ENCODE measurements at regions not wholly inside any gene's neighbourhood (a gene's known extent, or its start where the extent isn't known, plus 50 kb on each side); places are given as distances from the start of the nearest gene placed in this dataset.
"Not testable (repeated sequence)": the region's sequence is repeated elsewhere in the genome, so short reads cannot be mapped to it uniquely, and the experiment has no call there.

- Histone ChIP-seq H3K9me3 (replicated peaks; ENCODE audit: low read length) (no peaks in the 10 kb centered on the region), H3K36me3 (ENCODE audit: insufficient read depth, low read length) (no peaks in the 10 kb centered on the region), H3K27me3 (ENCODE audit: control insufficient read depth, insufficient read depth, low read length) (no peaks in the 10 kb centered on the region), H3K9ac (ENCODE audit: low read depth, low read length) (no peak overlapping the region), H3K4me1 (ENCODE audit: control insufficient read depth, insufficient read depth, low read length) (no peaks in the 10 kb centered on the region), H3K4me2 (ENCODE audit: low read length) (no peak overlapping the region), H3K4me3 (ENCODE audit: low read length) (no peak overlapping the region)
These were observed 597.0 kb downstream of the ETNK1 start for GRCh38 chr12:23221926-23222325.

GRCh38 chr12:23222801-23223200 is 597.8 kb downstream of the ETNK1 start:
- H3K9ac ChIP-seq (ENCODE audit: low read depth, low read length): no peak overlapping the region
- no peaks in the 10 kb centered on the region for H3K9me3 ChIP-seq (replicated peaks; ENCODE audit: low read length)
- no peak overlapping the region for H3K4me3 ChIP-seq (ENCODE audit: low read length)
- no peaks in the 10 kb centered on the region for H3K4me1 ChIP-seq (ENCODE audit: control insufficient read depth, insufficient read depth, low read length)
- no peaks in the 10 kb centered on the region for H3K36me3 ChIP-seq (ENCODE audit: insufficient read depth, low read length)
- H3K27me3 ChIP-seq (ENCODE audit: control insufficient read depth, insufficient read depth, low read length): no peaks in the 10 kb centered on the region
- no peak overlapping the region for H3K4me2 ChIP-seq (ENCODE audit: low read length)

GRCh38 chr12:23228101-23228500 is 603.1 kb downstream of the ETNK1 start:
- H3K36me3 ChIP-seq (ENCODE audit: insufficient read depth, low read length): no peaks in the 10 kb centered on the region
- H3K9ac ChIP-seq (ENCODE audit: low read depth, low read length): no peak overlapping the region
- no peak overlapping the region for H3K4me3 ChIP-seq (ENCODE audit: low read length)
- H3K9me3 ChIP-seq (replicated peaks; ENCODE audit: low read length): no peaks in the 10 kb centered on the region
- no peaks in the 10 kb centered on the region for H3K27me3 ChIP-seq (ENCODE audit: control insufficient read depth, insufficient read depth, low read length)
- H3K4me2 ChIP-seq (ENCODE audit: low read length): no peak overlapping the region
- H3K4me1 ChIP-seq (ENCODE audit: control insufficient read depth, insufficient read depth, low read length): no peaks in the 10 kb centered on the region

- H3K9me3 ChIP-seq (replicated peaks; ENCODE audit: low read length): no peaks in the 10 kb centered on the region
- H3K9ac ChIP-seq (ENCODE audit: low read depth, low read length): no peak overlapping the region
- no peaks in the 10 kb centered on the region for H3K36me3 ChIP-seq (ENCODE audit: insufficient read depth, low read length)
These were observed 605.9 kb downstream of the ETNK1 start for GRCh38 chr12:23230899-23231298.

GRCh38 chr12:23236066-23236780 is 611.3 kb downstream of the ETNK1 start:
- Histone ChIP-seq H3K27me3 (ENCODE audit: control insufficient read depth, insufficient read depth, low read length) (no peaks in the 10 kb centered on the region), H3K9me3 (replicated peaks; ENCODE audit: low read length) (no peaks in the 10 kb centered on the region), H3K4me2 (ENCODE audit: low read length) (no peak overlapping the region), H3K9ac (ENCODE audit: low read depth, low read length) (no peak overlapping the region), H3K36me3 (ENCODE audit: insufficient read depth, low read length) (no peaks in the 10 kb centered on the region), H3K4me3 (ENCODE audit: low read length) (no peak overlapping the region), H3K4me1 (ENCODE audit: control insufficient read depth, insufficient read depth, low read length) (no peaks in the 10 kb centered on the region)

More at GRCh38 chr12:23230899-23231298, 605.9 kb downstream of the ETNK1 start:
- H3K4me3 ChIP-seq (ENCODE audit: low read length): no peak overlapping the region
- H3K4me2 ChIP-seq (ENCODE audit: low read length): no peak overlapping the region
- no peaks in the 10 kb centered on the region for H3K27me3 ChIP-seq (ENCODE audit: control insufficient read depth, insufficient read depth, low read length)
- no peaks in the 10 kb centered on the region for H3K4me1 ChIP-seq (ENCODE audit: control insufficient read depth, insufficient read depth, low read length)

- no peaks in the 10 kb centered on the region for H3K36me3 ChIP-seq (ENCODE audit: insufficient read depth, low read length)
- no peaks in the 10 kb centered on the region for H3K27me3 ChIP-seq (ENCODE audit: control insufficient read depth, insufficient read depth, low read length)
These were observed 611.8 kb downstream of the ETNK1 start for GRCh38 chr12:23236811-23237210.

GRCh38 chr12:23238190-23238589 is 613.2 kb downstream of the ETNK1 start:
- H3K9ac ChIP-seq (ENCODE audit: low read depth, low read length): no peak overlapping the region
- no peaks in the 10 kb centered on the region for H3K36me3 ChIP-seq (ENCODE audit: insufficient read depth, low read length)
- H3K9me3 ChIP-seq (replicated peaks; ENCODE audit: low read length): no peaks in the 10 kb centered on the region
- H3K4me1 ChIP-seq (ENCODE audit: control insufficient read depth, insufficient read depth, low read length): no peaks in the 10 kb centered on the region
- H3K27me3 ChIP-seq (ENCODE audit: control insufficient read depth, insufficient read depth, low read length): no peaks in the 10 kb centered on the region
- no peak overlapping the region for H3K4me3 ChIP-seq (ENCODE audit: low read length)
- no peak overlapping the region for H3K4me2 ChIP-seq (ENCODE audit: low read length)

More at GRCh38 chr12:23236811-23237210, 611.8 kb downstream of the ETNK1 start:
- Histone ChIP-seq H3K4me2 (ENCODE audit: low read length) (no peak overlapping the region), H3K9ac (ENCODE audit: low read depth, low read length) (no peak overlapping the region), H3K9me3 (replicated peaks; ENCODE audit: low read length) (no peaks in the 10 kb centered on the region), H3K4me1 (ENCODE audit: control insufficient read depth, insufficient read depth, low read length) (no peaks in the 10 kb centered on the region), H3K4me3 (ENCODE audit: low read length) (no peak overlapping the region)

- Histone ChIP-seq H3K4me2 (ENCODE audit: low read length) (no peak overlapping the region), H3K36me3 (ENCODE audit: insufficient read depth, low read length) (no peaks in the 10 kb centered on the region), H3K4me1 (ENCODE audit: control insufficient read depth, insufficient read depth, low read length) (no peaks in the 10 kb centered on the region), H3K9ac (ENCODE audit: low read depth, low read length) (no peak overlapping the region), H3K4me3 (ENCODE audit: low read length) (no peak overlapping the region), H3K27me3 (ENCODE audit: control insufficient read depth, insufficient read depth, low read length) (no peaks in the 10 kb centered on the region), H3K9me3 (replicated peaks; ENCODE audit: low read length) (no peaks in the 10 kb centered on the region)
These were observed 614.0 kb downstream of the ETNK1 start for GRCh38 chr12:23238957-23239356.

GRCh38 chr12:23245186-23245585 is 620.2 kb downstream of the ETNK1 start:
- no peaks in the 10 kb centered on the region for H3K4me1 ChIP-seq (ENCODE audit: control insufficient read depth, insufficient read depth, low read length)
- H3K9ac ChIP-seq (ENCODE audit: low read depth, low read length): no peak overlapping the region

GRCh38 chr12:23253191-23253590 is 628.2 kb downstream of the ETNK1 start:
- Histone ChIP-seq H3K4me3 (ENCODE audit: low read length) (no peak overlapping the region), H3K9me3 (replicated peaks; ENCODE audit: low read length) (no peaks in the 10 kb centered on the region), H3K36me3 (ENCODE audit: insufficient read depth, low read length) (no peaks in the 10 kb centered on the region), H3K9ac (ENCODE audit: low read depth, low read length) (no peak overlapping the region), H3K27me3 (ENCODE audit: control insufficient read depth, insufficient read depth, low read length) (no peaks in the 10 kb centered on the region), H3K4me2 (ENCODE audit: low read length) (no peak overlapping the region), H3K4me1 (ENCODE audit: control insufficient read depth, insufficient read depth, low read length) (no peaks in the 10 kb centered on the region)

More at GRCh38 chr12:23245186-23245585, 620.2 kb downstream of the ETNK1 start:
- no peaks in the 10 kb centered on the region for H3K9me3 ChIP-seq (replicated peaks; ENCODE audit: low read length)
- H3K27me3 ChIP-seq (ENCODE audit: control insufficient read depth, insufficient read depth, low read length): no peaks in the 10 kb centered on the region
- H3K36me3 ChIP-seq (ENCODE audit: insufficient read depth, low read length): no peaks in the 10 kb centered on the region
- no peak overlapping the region for H3K4me2 ChIP-seq (ENCODE audit: low read length)
- H3K4me3 ChIP-seq (ENCODE audit: low read length): no peak overlapping the region

- not testable (repeated sequence) for H3K4me2 ChIP-seq (ENCODE audit: low read length); H3K9me3 ChIP-seq (replicated peaks; ENCODE audit: low read length); H3K4me3 ChIP-seq (ENCODE audit: low read length); H3K36me3 ChIP-seq (ENCODE audit: insufficient read depth, low read length); H3K4me1 ChIP-seq (ENCODE audit: control insufficient read depth, insufficient read depth, low read length); H3K9ac ChIP-seq (ENCODE audit: low read depth, low read length); H3K27me3 ChIP-seq (ENCODE audit: control insufficient read depth, insufficient read depth, low read length)
These were observed 628.9 kb downstream of the ETNK1 start for GRCh38 chr12:23253910-23254309.

- Histone ChIP-seq H3K9ac (ENCODE audit: low read depth, low read length) (no peak overlapping the region), H3K4me1 (ENCODE audit: control insufficient read depth, insufficient read depth, low read length) (no peaks in the 10 kb centered on the region), H3K4me2 (ENCODE audit: low read length) (no peak overlapping the region), H3K36me3 (ENCODE audit: insufficient read depth, low read length) (no peaks in the 10 kb centered on the region), H3K27me3 (ENCODE audit: control insufficient read depth, insufficient read depth, low read length) (no peaks in the 10 kb centered on the region), H3K9me3 (replicated peaks; ENCODE audit: low read length) (no peaks in the 10 kb centered on the region), H3K4me3 (ENCODE audit: low read length) (no peak overlapping the region)
These were observed 634.6 kb downstream of the ETNK1 start for GRCh38 chr12:23259558-23259957.
